Stimulated activated CD8-positive, alpha-beta memory T cell treated with anti-CD3 and anti-CD28 coated beads, Interleukin-2, amount 100 ng/mL, for 48 hours (primary cell): ENCODE measurements at regions not wholly inside any gene's neighbourhood (a gene's known extent, or its start where the extent isn't known, plus 50 kb on each side); places are given as distances from the start of the nearest gene placed in this dataset.
A peak's percentile ranks its signal among the peaks of the same experiment; 100 is the strongest.
"Not testable (repeated sequence)": the region's sequence is repeated elsewhere in the genome, so short reads cannot be mapped to it uniquely, and the experiment has no call there.

Experiments used
- DNase-seq, 2 donors: peaks; one replicate each; pipeline ENCODE4 v3.0.0-alpha.2; 2020; ENCODE audit warnings: low read depth in 2 of 2

DNA sequence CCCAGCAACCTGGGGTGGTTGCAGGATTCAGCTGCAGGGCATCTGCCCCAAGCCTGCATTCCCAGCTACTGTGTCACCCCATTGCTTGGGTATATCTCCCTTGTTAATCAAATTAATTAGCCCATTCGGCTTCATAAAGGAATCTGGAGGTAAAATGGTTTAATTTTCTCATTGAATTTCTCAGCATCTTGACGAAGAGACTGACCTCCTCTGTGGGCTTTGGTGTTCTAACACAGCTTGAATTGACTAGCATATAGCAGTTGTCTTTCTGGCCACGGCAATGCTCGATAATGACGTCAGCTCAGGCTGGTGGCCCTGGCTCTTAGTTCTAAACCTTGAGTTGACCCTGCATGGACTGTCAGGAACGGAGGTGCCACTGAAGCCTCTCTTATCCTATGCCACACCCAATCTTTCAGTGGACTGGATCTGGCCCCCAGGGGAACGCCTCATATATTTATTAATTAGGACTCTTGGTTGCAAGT is 72.4 kb downstream of the MSX2 start:
- DNase-seq, result no peak

DNA sequence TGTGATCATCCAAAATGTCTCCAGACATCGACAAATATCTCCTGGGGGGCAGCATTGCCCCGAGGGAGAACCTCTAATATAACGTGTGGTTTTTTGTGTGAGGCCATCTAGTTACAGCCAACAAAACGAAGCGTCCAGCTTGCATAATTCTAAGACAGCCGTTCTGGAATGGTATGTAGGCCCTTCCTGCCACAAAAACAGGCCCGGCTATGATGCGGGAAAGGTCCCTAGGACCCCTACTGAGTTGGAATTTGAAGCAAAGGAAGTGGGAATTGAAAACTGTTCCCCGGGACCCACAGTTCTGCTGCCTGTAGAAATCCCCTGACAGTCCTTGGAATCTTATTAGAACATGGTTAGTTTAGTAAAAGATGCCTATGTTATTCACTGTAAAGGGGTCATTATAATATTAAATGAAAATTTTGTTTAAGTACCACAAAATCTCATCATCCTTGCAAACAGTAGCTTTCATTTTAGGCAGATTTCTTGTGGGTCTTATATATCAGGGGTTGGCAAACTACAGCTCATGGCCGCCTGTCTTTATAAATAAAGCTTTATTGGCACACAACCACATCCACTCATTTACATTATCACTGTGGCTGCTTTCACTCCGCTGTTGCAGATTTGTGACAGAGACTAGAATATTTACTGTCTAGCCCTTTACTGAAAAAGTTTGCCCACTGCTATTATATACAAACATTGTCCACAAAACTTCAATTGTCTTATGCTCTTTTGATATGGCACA is 70.7 kb downstream of the MSX2 start:
- no peak for DNase-seq

DNA sequence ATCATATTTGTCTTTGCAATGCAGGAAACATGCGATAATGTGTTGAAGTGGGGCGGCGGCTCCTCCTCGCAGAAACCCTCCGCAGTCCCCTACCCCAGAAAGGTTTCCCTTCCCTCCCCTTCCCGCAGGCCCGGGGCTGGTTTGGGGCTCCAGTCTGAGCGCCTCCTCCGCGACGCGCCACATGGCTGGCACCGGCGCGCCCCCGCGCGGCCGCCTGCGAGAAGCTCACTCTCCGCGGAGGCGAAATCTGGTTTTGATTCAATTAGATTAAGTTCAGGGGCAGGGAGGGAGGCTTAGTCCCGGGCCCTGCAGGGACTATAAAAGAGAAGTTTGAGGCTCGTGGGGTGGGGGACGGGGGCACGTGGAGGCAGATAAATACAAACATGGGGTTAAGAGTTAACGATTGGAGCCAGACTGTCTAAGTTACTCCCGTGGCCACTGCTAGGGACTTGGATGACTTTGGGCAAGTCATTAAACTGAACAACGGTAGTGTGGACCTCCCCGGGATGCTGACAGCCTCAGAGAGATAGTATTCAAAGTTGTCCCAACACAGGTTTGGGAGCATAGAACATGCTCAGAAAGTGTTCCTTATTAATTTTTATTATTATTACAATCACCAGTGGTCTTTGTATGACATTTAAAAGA is 69.4 kb downstream of the MSX2 start:
- DNase-seq, result peak; percentile 20 to 37

DNA sequence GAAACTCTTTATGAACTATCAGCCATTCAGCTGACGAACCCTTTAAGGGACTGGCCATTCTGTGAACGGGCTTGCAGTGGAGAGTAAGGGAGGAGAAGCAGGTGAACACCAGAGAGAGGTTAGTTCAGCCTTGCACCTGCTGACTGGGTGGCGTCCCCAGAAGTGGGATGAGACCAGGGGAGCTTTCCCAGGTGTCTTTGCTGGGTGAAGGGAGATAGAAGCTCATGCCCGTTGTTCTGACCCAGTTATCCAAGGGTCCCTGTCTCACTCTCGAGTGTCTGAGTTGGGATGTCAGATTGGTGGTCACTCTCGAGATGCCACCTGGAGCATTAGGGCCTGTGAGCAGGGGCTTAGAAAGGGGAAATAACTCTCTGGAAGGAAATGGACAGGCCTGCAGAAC is 68.7 kb downstream of the MSX2 start:
- DNase-seq, result no peak

DNA sequence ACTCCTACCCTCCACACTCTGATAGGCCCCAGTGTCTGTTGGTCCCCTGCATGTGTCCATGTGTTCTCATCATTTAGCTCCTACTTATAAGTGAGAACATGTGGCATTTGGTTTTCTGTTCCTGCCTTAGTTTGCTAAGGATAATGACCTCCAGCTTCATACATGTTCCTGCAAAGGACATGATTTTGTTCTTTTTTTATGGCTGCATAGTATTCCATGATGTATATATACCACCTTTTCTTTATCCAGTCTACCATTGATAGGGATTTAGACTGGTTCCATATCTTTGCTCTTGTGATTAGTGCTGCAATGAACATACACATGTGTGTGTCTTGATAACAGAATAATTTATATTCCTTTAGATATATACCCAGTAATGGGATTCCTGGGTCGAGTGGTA is 67.9 kb downstream of the MSX2 start:
- DNase-seq, result not testable (repeated sequence)

DNA sequence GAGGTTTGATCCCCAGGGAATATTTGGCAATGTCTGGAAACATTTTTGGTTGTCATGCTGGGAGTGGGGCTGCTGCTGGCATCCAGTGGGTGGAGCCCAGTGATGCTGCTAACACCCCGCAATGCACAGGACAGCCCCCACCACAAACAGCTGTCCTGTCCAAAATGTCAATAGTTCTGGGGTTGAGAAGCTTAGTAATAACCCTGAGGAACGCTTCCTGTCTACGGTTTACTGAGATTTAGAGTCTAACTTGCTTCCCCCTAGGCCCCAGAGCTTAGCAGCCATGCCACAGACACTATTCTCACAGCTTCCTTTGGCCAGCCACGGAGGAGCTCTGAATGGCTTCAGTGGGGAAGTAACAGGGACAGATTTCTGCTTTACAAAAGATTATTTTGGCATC is 66.5 kb downstream of the MSX2 start:
- no peak for DNase-seq

DNA sequence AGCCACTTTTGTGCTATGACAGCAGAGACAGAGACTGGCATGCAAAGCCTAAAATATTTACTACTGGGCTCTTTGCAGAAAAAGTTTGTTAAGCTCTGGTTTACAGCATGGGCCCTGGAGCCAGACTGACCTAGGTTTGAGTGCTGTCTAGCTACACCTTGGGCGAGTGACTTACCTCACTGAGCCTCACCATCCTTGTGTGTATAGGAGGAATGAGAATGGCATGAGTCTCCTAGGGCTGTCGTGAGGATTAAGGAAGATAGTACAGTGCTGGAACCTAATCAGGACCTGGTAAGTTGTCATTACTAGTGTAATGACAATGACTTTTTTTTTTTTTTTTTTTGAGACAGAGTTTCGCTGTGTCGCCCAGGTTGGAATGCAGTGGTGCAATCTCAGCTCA is 65.2 kb downstream of the MSX2 start:
- no peak for DNase-seq

DNA sequence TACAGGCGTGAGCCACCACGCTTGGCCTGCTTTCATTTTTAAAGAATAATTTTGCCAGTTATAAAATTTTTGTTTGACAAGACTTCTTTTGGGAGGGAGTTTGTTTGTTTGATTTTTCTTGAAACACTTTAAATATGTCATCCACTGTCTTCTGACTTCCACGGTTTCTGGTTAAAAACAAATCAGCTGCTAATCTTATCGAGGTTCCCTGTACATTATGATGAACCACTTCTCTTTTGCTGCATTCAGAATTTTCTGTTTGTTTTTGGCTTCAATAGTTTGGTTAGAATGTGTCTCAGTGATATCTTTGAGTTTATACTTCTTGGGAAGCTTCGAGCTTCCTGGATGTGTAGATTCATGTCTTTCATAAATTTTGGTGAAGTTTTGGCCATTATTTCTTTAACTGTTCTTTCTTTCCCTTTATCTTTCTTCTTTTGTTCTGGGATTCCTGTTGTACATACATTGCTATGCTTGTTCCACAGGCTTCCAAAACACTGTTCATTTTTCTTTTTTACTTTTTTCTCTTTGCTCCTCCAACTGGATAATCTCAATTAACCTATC is 60.8 kb downstream of the MSX2 start:
- DNase-seq, result no peak
